Mammary epithelial cell (primary cell): ENCODE measurements at regions not wholly inside any gene's neighbourhood (a gene's known extent, or its start where the extent isn't known, plus 50 kb on each side); places are given as distances from the start of the nearest gene placed in this dataset.

Experiments used
- CTCF ChIP-seq, 2 donors: IDR thresholded peaks in 1 of 2; conservative IDR thresholded peaks in 1 of 2; 2 replicates each; pipeline ENCODE4 v1.5.1; 2011 to 2012; ENCODE audit warnings: inconsistent platforms in 2 of 2, low read length in 2 of 2, mild to moderate bottlenecking in 2 of 2, control low read depth in 1 of 2, low read depth in 1 of 2; ENCODE audit not compliant: insufficient read depth in 1 of 2; ENCODE audit errors: extremely low read depth in 1 of 2
- EZH2 ChIP-seq: IDR thresholded peaks from 2 replicates; pipeline ENCODE4 v1.6.1; 2012; ENCODE audit warnings: low read length, inconsistent platforms, borderline replicate concordance

- TF ChIP-seq CTCF (conservative IDR thresholded peaks at IDR 0.05 in 1 of 2, IDR thresholded peaks at IDR 0.05 in 1 of 2; ENCODE audit: extremely low read depth in 1 of 2, insufficient read depth in 1 of 2, low read depth in 1 of 2, low read length in 2 of 2) = no peak
- TF ChIP-seq EZH2 = no peak
These were observed 69.2 kb downstream of the BLTP1 start for GRCh38 chr4:122221322-122221721.
